HEK293 (cell line): ENCODE measurements at regions not wholly inside any gene's neighbourhood (a gene's known extent, or its start where the extent isn't known, plus 50 kb on each side); places are given as distances from the start of the nearest gene placed in this dataset.

Source experiments
- CTCF ChIA-PET: fragments of 350-600 bp; formaldehyde crosslinking; extraction: SDS; loops from one replicate; lab custom pipeline; 2021; ENCODE audit warnings: antibody characterized with exemption; lab: Yijun Ruan, JAX
- POLR2A ChIA-PET: fragments of 300-600 bp; formaldehyde crosslinking; extraction: SDS; loops from one replicate; lab custom pipeline; 2020; ENCODE audit warnings: antibody characterized with exemption, inconsistent platforms; lab: Yijun Ruan, JAX
- H3K27ac ChIP-seq: fragments of 200-500 bp; sonication (Bioruptor generic); 2 replicates; pipeline ENCODE4 v1.5.1; 2014; ENCODE audit warnings: low read depth, low read length, control low read depth, inconsistent platforms; ENCODE audit errors: extremely low read depth
- H3K36me3 ChIP-seq, 2 experiments: fragments of 200-500 bp in 1 of 2; sonication (Bioruptor generic) in 1 of 2; 1 replicate in 1 of 2; 2 replicates in 1 of 2; pipeline ENCODE4 v1.5.1; 2014 to 2017; ENCODE audit warnings: inconsistent platforms in 2 of 2, low read length in 2 of 2; ENCODE audit not compliant: control insufficient read depth in 2 of 2, insufficient read depth in 1 of 2
- H3K4me1 ChIP-seq: fragments of 200-500 bp; sonication (Bioruptor generic); 2 replicates; pipeline ENCODE4 v1.5.1; 2014; ENCODE audit warnings: mild to moderate bottlenecking, low read length, inconsistent platforms; ENCODE audit not compliant: control insufficient read depth, insufficient read depth
- H3K4me3 ChIP-seq: 2 replicates; pipeline ENCODE4 v1.5.1; 2011; ENCODE audit warnings: low read depth, mild to moderate bottlenecking, control low read depth, low read length, moderate library complexity
- H3K9me3 ChIP-seq: fragments of 200-500 bp; sonication (Bioruptor generic); 2 replicates; pipeline ENCODE4 v1.5.1; 2014; ENCODE audit warnings: low read depth, low read length, inconsistent platforms; ENCODE audit not compliant: control insufficient read depth, insufficient read depth
- ELK4 ChIP-seq: IDR thresholded peaks from 2 replicates; pipeline ENCODE4 v1.6.1; 2011; ENCODE audit warnings: mild to moderate bottlenecking, low read depth, low read length, borderline replicate concordance
- GLIS2 ChIP-seq: fragments of 450-650 bp; formaldehyde crosslinking; IDR thresholded peaks from 2 replicates; pipeline ENCODE4 v1.5.1; 2016; ENCODE audit warnings: missing biosample characterization, missing genetic modification characterization
- HOXD13 ChIP-seq: sonication (generic); formaldehyde crosslinking; IDR thresholded peaks from 2 replicates; pipeline ENCODE4 v1.8.0; 2022; ENCODE audit warnings: missing genetic modification reagents, borderline replicate concordance
- KLF10 ChIP-seq: fragments of 450-650 bp; IDR thresholded peaks from 2 replicates; pipeline ENCODE4 v1.5.1; 2018; ENCODE audit warnings: missing biosample characterization, mild to moderate bottlenecking, missing genetic modification characterization
- MYNN ChIP-seq: fragments of 450-650 bp; formaldehyde crosslinking; IDR thresholded peaks from 2 replicates; pipeline ENCODE4 v1.5.1; 2016; ENCODE audit warnings: missing biosample characterization, missing genetic modification characterization, borderline replicate concordance
- RBAK ChIP-seq: fragments of 450-650 bp; formaldehyde crosslinking; IDR thresholded peaks from 2 replicates; pipeline ENCODE4 v1.5.1; 2016; ENCODE audit warnings: missing biosample characterization, missing genetic modification characterization
- SP2 ChIP-seq: fragments of 450-650 bp; formaldehyde crosslinking; IDR thresholded peaks from 2 replicates; pipeline ENCODE4 v1.5.1; 2016; ENCODE audit warnings: missing biosample characterization, missing genetic modification characterization
- ZBTB10 ChIP-seq: fragments of 450-650 bp; formaldehyde crosslinking; IDR thresholded peaks from 2 replicates; pipeline ENCODE4 v1.5.1; 2016; ENCODE audit warnings: missing biosample characterization, missing genetic modification characterization
- ZFP41 ChIP-seq: fragments of 450-650 bp; formaldehyde crosslinking; IDR thresholded peaks from 2 replicates; pipeline ENCODE4 v1.5.1; 2016; ENCODE audit warnings: missing biosample characterization, missing genetic modification characterization, borderline replicate concordance
- ZNF280D ChIP-seq: fragments of 450-650 bp; formaldehyde crosslinking; IDR thresholded peaks from 2 replicates; pipeline ENCODE4 v1.5.1; 2016; ENCODE audit warnings: missing biosample characterization, missing genetic modification characterization
- ZNF324 ChIP-seq: fragments of 450-650 bp; formaldehyde crosslinking; IDR thresholded peaks from 2 replicates; pipeline ENCODE4 v1.5.1; 2016; ENCODE audit warnings: missing biosample characterization, missing genetic modification characterization
- ZNF416 ChIP-seq: fragments of 450-650 bp; formaldehyde crosslinking; IDR thresholded peaks from 2 replicates; pipeline ENCODE4 v1.5.1; 2016; ENCODE audit warnings: missing biosample characterization, missing genetic modification characterization
- ZNF433 ChIP-seq: fragments of 450-650 bp; formaldehyde crosslinking; IDR thresholded peaks from 2 replicates; pipeline ENCODE4 v1.5.1; 2016; ENCODE audit warnings: missing biosample characterization, missing genetic modification characterization, low read depth
- ZNF510 ChIP-seq: fragments of 450-650 bp; formaldehyde crosslinking; IDR thresholded peaks from 2 replicates; pipeline ENCODE4 v1.5.1; 2018; ENCODE audit warnings: mild to moderate bottlenecking, missing genetic modification characterization, missing biosample characterization; ENCODE audit not compliant: insufficient replicate concordance
- ZNF530 ChIP-seq: fragments of 450-650 bp; formaldehyde crosslinking; IDR thresholded peaks from 2 replicates; pipeline ENCODE4 v1.5.1; 2016; ENCODE audit warnings: low read depth, missing biosample characterization, missing genetic modification characterization

GRCh38 chr7:41774966-41775365 lies 72.1 kb upstream of the INHBA start:
- no peaks in the 10 kb centered on the region for H3K9me3 ChIP-seq
- H3K4me3 ChIP-seq = no peak overlapping the region
- H3K27ac ChIP-seq = no peak overlapping the region
- ChIA-PET POLR2A (no interaction called here), CTCF (no interaction called here)
- H3K36me3 ChIP-seq = no peaks in the 10 kb centered on the region
- no peak for TF ChIP-seq ZNF416
- TF ChIP-seq ZNF510 (tag by site-specific recombination) = no peak
- no peak for TF ChIP-seq HOXD13 (CRISPR knock-in tag)
- TF ChIP-seq MYNN (tag by site-specific recombination) = no peak
- no peak for TF ChIP-seq ZNF324
- TF ChIP-seq, all 188 proteins: peak for 0
- no peaks in the 10 kb centered on the region for H3K4me1 ChIP-seq

- Histone ChIP-seq H3K9me3 (no peaks in the 10 kb centered on the region), H3K4me3 (no peak overlapping the region), H3K36me3 (no peaks in the 10 kb centered on the region)
- POLR2A ChIA-PET = no interaction called here
- CTCF ChIA-PET = no interaction called here
- no peak for TF ChIP-seq KLF10 (tag by site-specific recombination)
- no peak for TF ChIP-seq ZNF280D (tag by site-specific recombination)
- TF ChIP-seq ZBTB10 (tag by site-specific recombination) = no peak
- TF ChIP-seq GLIS2 (tag by site-specific recombination) = no peak
- no peak for TF ChIP-seq ZNF530 (tag by site-specific recombination)
- TF ChIP-seq, all 188 proteins: peak for 0
- Histone ChIP-seq H3K27ac (no peak overlapping the region), H3K4me1 (no peaks in the 10 kb centered on the region)
These were observed 70.9 kb upstream of the INHBA start for GRCh38 chr7:41773756-41774155.

- H3K4me1 ChIP-seq = no peaks in the 10 kb centered on the region
- H3K27ac ChIP-seq = no peak overlapping the region
- TF ChIP-seq ZFP41 (tag by site-specific recombination) (no peak), SP2 (no peak), RBAK (tag by site-specific recombination) (no peak), ELK4 (no peak), ZNF433 (no peak)
- H3K36me3 ChIP-seq = no peaks in the 10 kb centered on the region
- H3K9me3 ChIP-seq = no peaks in the 10 kb centered on the region
- ChIA-PET POLR2A (no interaction called here), CTCF (interaction anchor here (1.2 to 1.5 kb wide), 2 partner anchors 11 to 60 kb away, joined by 3 read pairs; no protein-coding TSS in a partner anchor)
- no peak overlapping the region for H3K4me3 ChIP-seq
These were observed 68.8 kb upstream of the INHBA start for GRCh38 chr7:41771717-41772116.
